SK-N-MC (cell line): ENCODE measurements at regions not wholly inside any gene's neighbourhood (a gene's known extent, or its start where the extent isn't known, plus 50 kb on each side); places are given as distances from the start of the nearest gene placed in this dataset.

Source experiments
- EZH2 ChIP-seq: fragments of 200-600 bp; sonication (generic); IDR thresholded peaks from one replicate; pipeline ENCODE4 v1.6.1; 2017; ENCODE audit warnings: antibody characterized with exemption
- POLR2AphosphoS5 ChIP-seq: IDR thresholded peaks from 2 replicates; pipeline ENCODE4 v1.6.1; 2012; ENCODE audit warnings: mild to moderate bottlenecking, low read depth, low read length, borderline replicate concordance

DNA sequence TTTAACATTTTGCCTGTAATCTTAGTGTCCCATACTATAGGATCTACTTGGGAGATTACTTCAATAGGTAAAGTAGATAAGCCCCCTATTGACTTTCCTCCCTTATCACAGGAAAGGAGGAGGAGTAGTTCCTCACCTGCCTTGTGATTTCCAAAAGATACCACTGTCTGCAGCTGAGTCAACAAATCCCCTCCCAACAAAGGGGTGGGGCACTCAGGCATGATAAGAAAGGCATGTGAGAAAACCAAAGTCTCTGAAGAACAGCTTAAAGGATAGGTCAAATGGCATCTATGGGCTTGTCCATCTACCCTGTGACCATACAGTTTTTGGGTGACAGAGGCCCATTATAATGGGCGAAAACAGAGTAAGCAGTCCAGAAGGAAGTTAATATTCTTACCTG, 71.3 kb upstream of the WNT7A start:
- TF ChIP-seq POLR2AphosphoS5 (no peak), EZH2 (no peak)
